ENCODE measurements at regions not wholly inside any gene's neighbourhood (a gene's known extent, or its start where the extent isn't known, plus 50 kb on each side); places are given as distances from the start of the nearest gene placed in this dataset.

- TF ChIP-seq CTCF (conservative IDR thresholded peaks at IDR 0.05 in 1 of 2, IDR thresholded peaks at IDR 0.05 in 1 of 2; ENCODE audit: extremely low read depth in 1 of 2, insufficient read depth in 1 of 2, low read depth in 1 of 2, low read length in 2 of 2) (no peak), EZH2 (IDR thresholded peaks at IDR 0.05; ENCODE audit: borderline replicate concordance, low read length) (no peak)
Measured at GRCh38 chr2:132272713-132273112, 111.0 kb upstream of the ANKRD30BL start.

Measured in mammary epithelial cell (primary cell).